Fibroblast of mammary gland (primary cell): ENCODE measurements at regions not wholly inside any gene's neighbourhood (a gene's known extent, or its start where the extent isn't known, plus 50 kb on each side); places are given as distances from the start of the nearest gene placed in this dataset.

ENCODE experiments used
- DNase-seq: peaks from one replicate; pipeline ENCODE4 v3.0.0-alpha.2; 2010; ENCODE audit warnings: low read depth
- H3K4me3 ChIP-seq: 2 replicates; pipeline ENCODE4 v1.5.1; 2011; ENCODE audit warnings: low read depth, mild to moderate bottlenecking, low read length, moderate library complexity; ENCODE audit not compliant: control insufficient read depth
- TF ChIP-seq, protein P1 (sequence below): conservative IDR thresholded peaks from 2 replicates; pipeline ENCODE4 v1.5.1; 2011; ENCODE audit warnings: low read depth, low read length, inconsistent platforms; ENCODE audit not compliant: control insufficient read depth, insufficient read depth

GRCh38 chr12:93042684-93043083 lies 113.6 kb upstream of the EEA1 start:
- H3K4me3 ChIP-seq = no peak overlapping the region
- TF ChIP-seq, protein P1, sequence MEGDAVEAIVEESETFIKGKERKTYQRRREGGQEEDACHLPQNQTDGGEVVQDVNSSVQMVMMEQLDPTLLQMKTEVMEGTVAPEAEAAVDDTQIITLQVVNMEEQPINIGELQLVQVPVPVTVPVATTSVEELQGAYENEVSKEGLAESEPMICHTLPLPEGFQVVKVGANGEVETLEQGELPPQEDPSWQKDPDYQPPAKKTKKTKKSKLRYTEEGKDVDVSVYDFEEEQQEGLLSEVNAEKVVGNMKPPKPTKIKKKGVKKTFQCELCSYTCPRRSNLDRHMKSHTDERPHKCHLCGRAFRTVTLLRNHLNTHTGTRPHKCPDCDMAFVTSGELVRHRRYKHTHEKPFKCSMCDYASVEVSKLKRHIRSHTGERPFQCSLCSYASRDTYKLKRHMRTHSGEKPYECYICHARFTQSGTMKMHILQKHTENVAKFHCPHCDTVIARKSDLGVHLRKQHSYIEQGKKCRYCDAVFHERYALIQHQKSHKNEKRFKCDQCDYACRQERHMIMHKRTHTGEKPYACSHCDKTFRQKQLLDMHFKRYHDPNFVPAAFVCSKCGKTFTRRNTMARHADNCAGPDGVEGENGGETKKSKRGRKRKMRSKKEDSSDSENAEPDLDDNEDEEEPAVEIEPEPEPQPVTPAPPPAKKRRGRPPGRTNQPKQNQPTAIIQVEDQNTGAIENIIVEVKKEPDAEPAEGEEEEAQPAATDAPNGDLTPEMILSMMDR = no peak
- DNase-seq = no peak

DNA sequence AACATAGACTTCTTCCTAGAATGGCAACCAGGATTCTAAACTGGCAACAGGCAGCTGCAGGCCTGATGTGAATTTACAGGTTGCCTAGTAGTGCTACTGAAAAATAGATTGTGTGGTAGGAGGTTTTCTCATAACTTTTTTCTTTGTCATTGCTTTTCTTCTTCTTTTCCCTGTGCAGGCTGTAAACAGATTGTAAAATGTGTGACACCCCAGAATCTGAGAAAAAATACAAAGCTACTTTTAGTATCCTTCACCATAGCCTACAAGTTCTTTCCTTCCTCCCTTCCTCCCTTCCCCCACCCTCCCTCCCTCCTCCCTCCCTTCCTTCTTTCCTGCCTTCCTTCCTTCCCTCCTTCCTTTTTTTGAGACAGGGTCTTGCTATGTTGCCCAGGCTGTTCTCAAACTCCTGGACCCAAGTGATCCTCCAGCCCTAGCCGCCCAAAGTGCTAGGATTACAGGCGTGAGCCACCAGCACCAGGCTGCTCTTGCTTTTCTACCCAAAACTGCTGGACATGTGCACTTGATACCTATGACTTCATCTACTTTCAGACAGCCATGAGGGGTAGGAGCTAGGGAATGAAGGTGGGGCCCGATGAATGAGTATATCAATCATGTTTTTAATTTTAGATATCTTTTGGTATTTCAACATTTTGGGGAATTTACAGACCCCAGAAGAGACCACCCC lies 114.2 kb upstream of the EEA1 start:
- TF ChIP-seq, protein P1 = no peak
- H3K4me3 ChIP-seq = no peak overlapping the region
- DNase-seq = no peak

DNA sequence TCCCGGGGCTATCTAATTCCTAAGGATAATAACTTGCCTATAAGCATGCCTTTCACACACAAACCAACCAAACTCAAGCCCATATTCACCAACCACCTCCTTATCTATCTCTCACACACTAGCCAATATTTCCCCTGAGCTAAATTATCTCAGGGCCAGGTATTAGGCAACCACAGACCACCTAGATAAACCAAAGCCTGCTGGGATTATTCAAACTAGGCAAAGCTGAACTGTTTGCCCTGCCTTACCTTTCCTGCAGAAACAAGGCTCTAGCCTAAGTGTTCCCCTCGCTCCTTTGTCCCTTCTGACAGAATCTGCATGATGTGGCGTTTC lies 114.7 kb upstream of the EEA1 start:
- no peak overlapping the region for H3K4me3 ChIP-seq
- DNase-seq = no peak
- TF ChIP-seq, protein P1 = no peak

- no peak for DNase-seq
- no peak overlapping the region for H3K4me3 ChIP-seq
- TF ChIP-seq, protein P1 = no peak
Measured at GRCh38 chr12:93047118-93047517, 118.0 kb upstream of the EEA1 start.

DNA sequence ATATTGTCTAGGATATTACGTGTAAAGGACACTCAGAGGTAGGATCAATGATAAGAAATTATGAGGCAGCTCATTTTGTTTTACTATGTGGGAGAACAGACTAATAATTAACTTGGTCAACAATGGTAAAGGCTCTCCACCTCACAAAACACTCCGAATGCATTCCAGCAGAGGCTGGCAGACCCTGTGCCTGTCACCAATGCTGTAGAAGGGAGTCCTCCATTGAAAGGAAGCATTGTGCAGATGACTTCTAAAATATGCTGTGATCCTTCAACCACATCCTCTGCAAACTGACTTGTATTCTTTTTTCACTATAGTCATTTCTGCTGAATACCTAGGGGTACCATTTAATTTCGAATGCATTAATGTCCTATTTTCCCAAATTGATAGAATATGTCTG lies 119.6 kb upstream of the EEA1 start:
- no peak for DNase-seq
- H3K4me3 ChIP-seq = no peak overlapping the region
- TF ChIP-seq, protein P1 = no peak

- DNase-seq = peak; percentile 46
- TF ChIP-seq, protein P1 = no peak
- H3K4me3 ChIP-seq = no peak overlapping the region
Measured at GRCh38 chr12:93050026-93050747, 121.1 kb upstream of the EEA1 start.
